Left cardiac atrium (tissue), 4 donors: ENCODE measurements at regions not wholly inside any gene's neighbourhood (a gene's known extent, or its start where the extent isn't known, plus 50 kb on each side); places are given as distances from the start of the nearest gene placed in this dataset.

Source experiments
- ATAC-seq, 2 donors: fragments of 200-7000 bp; cut with Tn5 transposase; one replicate each; pipeline ENCODE4 v1.9.1; 2020; ENCODE audit warnings: mild to moderate bottlenecking in 2 of 2, moderate library complexity in 2 of 2
- DNase-seq: peaks from one replicate; pipeline ENCODE4 v3.0.0-alpha.2; 2020
- intact Hi-C, 2 donors: fragments of 100-400 bp; cut with DNase I; formaldehyde crosslinking; loops; one replicate each; pipeline versions ENCODE4 v1.14.1 to v1.15.1; 2022 to 2023
- donor health status: DM: no; HTN: yes; CAD: no.
- donor health status: DM: no; HTN: yes; CAD: no; lungs with severe emphysema.
- donor health status: DM: yes; HTN: yes; CAD: no.
- donor health status: Dilated cardiomyopathy.

DNA sequence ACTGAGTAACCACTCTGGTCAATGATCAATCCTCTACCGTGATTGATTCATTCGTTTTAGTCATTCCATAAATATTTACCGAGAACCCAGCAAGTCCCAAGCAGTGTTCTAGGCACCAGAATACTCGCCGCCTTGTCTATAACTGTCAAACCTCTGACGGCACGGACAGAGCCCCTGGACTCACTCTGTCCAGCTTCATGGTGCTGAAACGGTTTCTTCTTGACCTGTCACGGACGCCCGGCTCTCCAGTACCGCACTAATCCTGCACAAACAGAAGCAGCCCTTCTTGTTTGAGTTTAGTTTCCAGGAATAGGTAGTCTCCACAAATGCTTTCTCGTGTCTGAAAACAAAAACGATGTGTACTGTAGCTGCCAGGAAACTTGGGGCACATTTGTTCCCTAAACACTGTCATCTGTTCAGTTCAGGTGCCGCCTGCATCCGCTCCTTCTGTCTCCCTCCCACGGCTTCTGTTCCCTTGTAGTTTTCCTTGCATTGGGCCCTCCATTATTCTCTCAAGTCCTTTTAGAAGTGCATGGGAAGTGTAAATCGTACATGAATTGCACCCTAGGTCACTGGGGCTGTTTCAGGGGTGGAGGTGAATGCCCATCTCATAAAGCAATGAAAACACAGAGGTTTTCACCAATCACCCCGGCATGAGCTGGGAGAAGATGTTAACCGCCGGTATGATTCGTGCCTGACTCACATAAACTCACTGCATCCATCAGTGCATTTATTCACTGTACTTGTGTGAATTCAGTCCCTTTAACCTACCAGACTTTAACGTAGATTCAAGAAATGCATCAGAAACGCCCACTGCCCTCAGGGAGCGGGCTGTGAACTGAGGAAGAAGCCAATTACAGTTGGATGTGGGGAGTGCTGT is 209.3 kb upstream of the CDH4 start:
- no peak for ATAC-seq
- DNase-seq = no peak
- intact Hi-C loops = no loop called here

DNA sequence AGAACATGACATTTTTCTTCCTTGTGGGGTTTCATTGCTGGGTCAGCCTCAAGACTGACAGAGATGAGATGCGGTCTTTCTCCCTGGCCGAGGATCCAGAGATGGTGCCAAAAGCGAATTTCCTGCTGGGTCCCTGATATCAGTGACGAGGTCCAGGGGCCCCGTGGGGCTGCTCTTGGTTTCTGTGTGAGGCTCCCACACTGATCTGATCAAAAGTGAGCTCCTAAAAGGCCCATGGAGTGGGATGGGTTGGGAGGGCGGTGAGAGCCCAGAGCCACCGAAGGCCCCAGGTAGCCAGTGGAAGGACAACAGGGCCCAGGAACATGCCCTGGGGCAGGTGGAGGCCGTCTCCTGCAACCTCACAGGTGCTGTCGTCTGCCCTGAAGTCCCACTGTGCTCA is 208.4 kb upstream of the CDH4 start:
- ATAC-seq (no peak), DNase-seq (no peak)
- intact Hi-C loops = no loop called here

DNA sequence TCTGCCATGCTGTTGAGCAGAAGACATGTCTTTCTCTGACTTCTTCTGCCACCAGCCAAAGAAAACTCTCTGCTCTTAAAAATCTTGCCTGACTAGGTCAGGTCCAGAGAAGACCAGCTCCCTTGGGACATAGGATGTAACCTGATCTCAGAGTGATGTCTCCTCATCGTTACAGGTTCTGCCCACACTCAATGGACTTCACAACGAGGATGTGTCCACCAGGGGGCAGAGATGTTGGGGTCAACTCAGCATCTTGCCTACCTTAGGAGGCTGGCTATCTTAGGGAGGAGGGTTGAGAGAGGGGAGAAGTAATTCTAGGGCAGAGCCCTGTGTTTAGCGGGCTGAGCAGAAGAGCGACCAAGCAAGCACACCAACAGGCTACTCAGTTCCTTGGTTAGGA is 207.6 kb upstream of the CDH4 start:
- DNase-seq (no peak), ATAC-seq (no peak)
- intact Hi-C loops = no loop called here

DNA sequence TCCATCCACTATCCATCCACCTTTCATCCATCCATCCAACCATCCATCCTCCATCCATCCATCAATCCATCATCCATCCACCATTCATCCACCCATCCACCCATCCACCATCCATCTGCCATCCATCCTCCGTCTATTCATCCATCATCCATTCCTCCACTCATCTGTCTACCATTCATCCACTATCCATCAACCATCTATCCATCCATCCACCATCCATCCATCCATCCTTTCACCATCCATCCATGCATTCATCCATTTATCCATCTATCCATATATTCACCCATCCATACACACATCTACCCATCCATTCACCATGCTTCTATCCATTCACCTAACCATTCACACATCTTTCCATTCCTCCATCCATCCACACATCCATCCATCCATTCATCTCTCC is 207.0 kb upstream of the CDH4 start:
- ATAC-seq = no peak
- DNase-seq = no peak
- intact Hi-C loops = no loop called here

DNA sequence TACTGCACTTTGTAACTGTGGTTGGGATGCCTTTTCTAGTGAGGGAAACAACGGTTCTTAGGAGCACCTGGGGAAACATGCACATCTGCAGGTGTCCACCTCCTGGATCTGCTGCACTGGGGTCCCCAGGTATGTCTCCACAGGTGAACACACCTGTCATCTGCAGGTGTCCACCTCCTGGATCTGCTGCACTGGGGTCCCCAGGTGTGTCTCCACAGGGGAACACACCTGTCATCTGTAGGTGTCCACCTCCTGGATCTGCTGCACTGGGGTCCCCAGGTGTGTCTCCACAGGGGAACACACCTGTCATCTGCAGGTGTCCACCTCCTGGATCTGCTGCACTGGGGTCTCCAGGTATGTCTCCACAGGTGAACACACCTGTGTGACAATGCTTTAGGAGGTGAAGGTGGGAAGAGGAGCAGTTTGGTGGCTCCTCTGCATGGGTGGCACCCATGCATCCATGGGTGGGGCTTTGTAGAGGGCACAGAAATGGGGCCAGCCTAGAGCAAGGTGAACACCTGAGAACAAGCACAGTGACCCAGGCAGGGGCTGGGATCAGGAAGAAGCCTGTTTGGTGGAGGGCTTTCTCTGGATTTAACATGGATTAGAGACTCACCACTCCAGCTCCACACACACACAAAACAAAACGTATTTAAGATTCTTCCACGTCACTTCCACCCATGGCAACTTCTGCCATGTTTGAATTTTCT is 206.0 kb upstream of the CDH4 start:
- intact Hi-C loops = no loop called here
- DNase-seq (peak; percentile 28), ATAC-seq (no peak)

DNA sequence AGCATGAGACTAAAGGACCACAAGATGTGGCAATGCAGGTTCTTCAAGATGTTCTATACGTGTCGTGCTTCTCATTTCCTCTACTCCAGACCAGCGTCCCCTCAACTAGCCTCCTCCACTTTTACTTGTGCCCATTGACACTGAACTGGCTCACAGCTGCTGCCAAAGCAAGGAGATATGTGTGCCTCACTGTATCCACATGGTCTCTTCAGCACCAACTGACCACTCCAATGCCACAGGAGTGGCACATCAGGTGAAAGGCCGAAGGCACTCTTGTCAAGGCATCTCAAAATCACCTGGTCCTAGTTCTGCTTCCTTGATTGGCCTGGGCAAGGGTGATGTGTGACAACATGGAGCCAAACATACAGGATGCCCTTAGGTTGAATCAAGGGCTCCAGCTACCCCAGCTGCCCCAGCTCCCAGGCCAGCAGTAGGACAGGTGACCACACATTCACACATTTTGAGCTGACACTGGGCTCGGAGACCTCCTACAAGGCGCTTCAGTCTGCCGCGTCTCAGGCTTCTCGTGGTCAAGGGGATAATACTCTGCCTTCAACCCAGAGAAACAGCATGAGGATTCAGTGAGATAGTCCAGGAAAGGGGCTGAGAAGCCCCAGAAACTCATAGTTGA is 205.2 kb upstream of the CDH4 start:
- intact Hi-C loops = no loop called here
- no peak for DNase-seq
- ATAC-seq = no peak

DNA sequence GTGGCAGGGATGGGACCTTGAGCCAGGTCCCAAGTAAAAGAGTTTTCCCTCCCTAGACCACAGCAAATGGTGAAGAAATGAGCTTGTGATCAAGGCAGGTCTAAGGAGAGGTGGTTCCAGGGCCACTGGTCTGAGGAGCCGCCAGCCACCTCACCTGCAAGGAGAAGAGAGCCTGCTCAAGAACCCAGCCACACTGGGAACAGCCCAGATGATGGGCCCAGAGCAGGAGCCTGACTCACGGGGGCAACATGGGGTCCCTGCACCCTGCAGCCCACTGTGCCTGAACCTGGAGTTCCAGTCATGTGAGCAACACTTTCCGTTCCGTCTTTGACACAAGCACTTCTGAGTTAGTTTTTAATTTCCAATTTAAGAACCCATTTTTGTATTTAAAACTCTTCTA is 204.5 kb upstream of the CDH4 start:
- intact Hi-C loops = no loop called here
- ATAC-seq = no peak
- no peak for DNase-seq

DNA sequence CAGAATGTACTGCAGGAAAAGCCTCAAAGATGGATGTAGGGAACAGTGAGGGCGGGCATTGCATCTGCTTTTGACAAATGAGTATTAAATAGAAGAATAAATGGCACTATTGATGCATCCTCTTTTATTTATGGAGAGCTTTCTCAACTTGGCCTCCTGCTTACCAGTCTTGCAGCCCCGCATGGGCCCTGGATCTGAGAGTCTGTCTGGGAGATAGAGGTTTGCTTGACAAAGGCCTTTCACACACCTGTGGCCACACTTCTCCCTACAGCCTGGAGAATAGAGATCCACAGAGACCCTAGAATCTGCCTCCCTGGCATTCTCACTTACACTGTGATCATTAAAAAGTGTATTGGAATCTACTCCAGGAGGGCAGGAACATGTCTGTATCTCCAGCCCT is 203.8 kb upstream of the CDH4 start:
- no peak for DNase-seq
- ATAC-seq = no peak
- intact Hi-C loops = no loop called here

DNA sequence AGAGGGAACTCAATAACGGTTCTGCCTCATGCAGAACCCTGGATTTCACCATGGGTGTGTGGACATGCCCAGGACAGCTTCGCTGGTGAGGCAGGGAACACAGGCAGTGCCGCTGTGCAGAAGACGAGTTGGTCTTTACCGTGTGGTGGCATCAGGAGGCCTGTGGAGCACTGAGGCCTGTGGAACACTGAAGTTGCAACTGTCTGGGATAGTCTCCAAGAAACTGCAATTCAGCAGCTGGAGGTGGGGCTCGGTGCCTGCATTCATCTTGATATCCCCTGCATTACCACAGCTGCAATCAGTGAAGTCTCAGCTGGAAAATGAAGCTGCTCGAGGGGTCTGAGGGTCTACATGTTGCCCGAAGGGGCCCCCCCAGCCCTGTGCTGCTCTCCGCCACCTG is 202.4 kb upstream of the CDH4 start:
- no peak for ATAC-seq
- intact Hi-C loops = no loop called here

DNA sequence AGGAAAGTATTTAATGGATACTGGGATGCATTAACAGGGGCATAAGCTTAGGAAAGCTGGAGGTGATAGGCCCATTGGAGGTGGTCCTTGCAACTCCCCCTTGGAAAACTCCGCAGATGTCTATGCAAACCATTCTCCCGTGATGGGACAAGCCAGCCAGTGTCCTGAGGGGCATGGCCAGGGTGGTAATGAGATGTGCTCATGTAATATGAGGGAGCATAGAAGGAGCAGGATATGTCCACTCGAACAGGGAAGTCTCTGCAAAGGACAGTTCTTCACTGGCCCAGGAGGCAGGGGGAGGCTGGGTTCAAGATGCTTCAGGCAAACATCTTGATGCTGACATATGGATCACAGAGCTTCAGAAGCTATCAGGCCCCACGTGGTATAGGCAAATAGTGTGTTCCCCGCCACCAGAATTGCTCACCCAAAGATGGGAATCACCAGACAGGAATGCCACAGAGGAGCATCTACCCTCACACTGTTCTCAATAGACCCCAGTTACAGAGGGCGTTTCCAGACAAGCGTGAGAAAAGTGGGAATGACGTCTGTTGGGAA is 201.6 kb upstream of the CDH4 start:
- no peak for DNase-seq
- intact Hi-C loops = no loop called here
- no peak for ATAC-seq

More for the DNA sequence above, 202.4 kb upstream of the CDH4 start:
- DNase-seq = no peak

DNA sequence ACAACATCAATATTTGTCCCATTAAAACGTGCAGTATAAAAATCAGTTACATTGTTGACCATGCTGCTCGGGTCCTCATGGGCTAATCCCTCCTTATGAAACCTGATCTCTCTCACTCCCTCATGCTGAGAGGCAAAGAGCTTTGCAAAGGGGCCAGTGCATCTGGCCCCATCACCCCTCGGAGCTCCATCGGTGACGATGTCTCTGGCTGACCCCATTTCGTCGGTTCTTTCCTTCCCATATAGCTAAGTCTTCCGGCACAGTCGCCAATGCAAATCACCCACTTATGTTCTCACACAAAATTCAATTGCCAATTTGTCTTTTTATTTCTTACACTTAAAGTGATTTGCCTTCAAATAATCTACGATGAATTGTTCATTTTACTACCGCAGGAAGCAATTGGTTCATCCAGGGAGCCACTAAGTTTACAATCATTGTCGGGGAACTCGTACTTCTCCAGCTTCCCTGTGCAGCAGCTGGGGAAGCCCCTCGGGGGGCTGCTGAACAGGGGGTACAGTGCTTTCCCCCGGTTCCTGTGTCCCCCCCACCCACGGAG is 199.8 kb upstream of the CDH4 start:
- ATAC-seq (no peak), DNase-seq (no peak)
- intact Hi-C loops = no loop called here

DNA sequence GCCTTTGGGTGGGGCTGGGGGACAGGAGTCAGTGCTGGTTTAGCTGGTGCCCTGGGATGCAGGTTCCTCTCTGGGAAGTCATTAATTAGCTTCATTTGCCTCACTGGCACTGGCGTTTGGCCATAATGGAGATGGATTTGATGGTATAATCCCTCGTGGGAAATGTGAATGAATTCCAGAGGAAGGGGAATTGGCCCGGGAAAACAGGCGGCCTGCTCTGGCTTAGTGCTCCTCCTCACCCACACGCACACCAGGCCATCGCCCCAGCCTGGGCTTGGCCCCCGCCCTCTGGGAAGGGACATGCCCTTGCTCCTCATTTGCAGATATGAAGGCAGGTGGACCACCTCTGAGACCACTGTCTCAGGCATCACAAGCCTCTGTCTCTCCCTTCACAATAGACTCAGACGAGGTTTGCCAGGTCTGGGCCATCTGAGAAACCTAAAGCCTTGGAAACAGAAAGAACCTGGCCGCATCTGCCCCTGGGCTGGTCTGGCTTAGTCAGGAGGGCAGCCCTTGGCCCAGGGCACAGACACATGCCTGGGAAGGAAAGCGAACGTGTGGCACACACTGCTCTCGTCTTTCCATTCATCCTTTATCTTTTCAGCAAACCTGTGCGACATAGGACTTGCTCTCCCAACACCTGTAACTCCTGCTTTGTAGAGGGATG is 199.2 kb upstream of the CDH4 start:
- DNase-seq (no peak), ATAC-seq (no peak)
- intact Hi-C loops = no loop called here

DNA sequence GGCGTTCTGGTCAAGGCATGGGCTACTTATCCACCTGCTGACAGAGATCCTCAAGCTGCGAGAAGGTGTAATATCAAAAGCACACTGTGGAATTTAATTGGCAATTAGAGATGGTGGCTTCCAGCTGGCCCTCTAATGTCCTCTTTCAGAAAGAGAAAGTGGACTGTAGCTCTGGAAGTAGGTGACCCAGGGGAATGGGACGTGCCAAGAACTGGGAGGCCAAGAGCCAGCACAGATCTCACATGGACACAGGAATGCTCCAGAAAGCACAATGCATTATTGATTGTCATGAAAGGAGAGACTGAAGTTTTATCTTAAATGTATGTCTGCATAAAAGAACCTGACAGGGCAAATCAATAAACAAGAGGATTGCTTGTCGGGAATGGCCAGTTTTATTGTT is 198.6 kb upstream of the CDH4 start:
- intact Hi-C loops = no loop called here
- ATAC-seq (no peak), DNase-seq (no peak)

DNA sequence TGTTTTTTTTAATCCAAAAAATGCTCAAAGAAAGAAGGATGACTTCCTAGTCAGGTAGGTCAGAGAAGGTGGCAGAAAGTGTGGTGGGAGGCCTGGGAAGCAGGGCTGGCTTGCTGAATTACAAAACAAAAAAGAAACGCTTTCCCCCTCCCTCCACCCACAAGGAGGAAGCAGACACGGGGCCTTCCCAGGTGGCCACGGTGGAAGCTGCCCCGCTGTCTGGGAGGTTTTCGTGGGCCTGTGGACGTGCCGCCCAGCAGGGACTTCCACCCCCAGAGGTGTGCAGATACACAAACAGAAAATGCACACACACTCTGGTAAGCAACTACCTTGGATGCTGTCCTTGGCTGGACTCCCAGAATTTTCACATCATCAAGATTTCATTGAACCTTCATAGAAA is 198.2 kb upstream of the CDH4 start:
- ATAC-seq (no peak), DNase-seq (no peak)
- intact Hi-C loops = no loop called here

DNA sequence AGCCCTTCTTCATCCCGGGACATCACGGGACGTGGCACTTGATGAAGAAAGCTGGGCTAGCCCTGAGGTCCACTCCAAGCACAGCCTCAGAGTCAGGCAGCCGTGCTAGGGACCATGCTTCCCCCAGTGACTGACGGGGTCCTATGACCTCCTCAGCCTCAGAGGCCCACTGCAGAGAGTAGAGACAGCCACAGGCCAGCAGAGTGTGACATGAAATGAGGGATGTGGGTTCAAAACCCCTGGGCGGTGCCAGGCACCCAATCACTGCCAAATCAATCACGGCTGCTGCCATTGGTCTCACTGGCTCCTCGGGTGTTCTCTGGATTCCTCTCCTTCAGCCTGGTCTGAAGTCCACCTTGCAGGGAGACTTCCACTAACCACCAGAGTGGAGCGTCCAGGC is 197.7 kb upstream of the CDH4 start:
- DNase-seq = no peak
- intact Hi-C loops = no loop called here

DNA sequence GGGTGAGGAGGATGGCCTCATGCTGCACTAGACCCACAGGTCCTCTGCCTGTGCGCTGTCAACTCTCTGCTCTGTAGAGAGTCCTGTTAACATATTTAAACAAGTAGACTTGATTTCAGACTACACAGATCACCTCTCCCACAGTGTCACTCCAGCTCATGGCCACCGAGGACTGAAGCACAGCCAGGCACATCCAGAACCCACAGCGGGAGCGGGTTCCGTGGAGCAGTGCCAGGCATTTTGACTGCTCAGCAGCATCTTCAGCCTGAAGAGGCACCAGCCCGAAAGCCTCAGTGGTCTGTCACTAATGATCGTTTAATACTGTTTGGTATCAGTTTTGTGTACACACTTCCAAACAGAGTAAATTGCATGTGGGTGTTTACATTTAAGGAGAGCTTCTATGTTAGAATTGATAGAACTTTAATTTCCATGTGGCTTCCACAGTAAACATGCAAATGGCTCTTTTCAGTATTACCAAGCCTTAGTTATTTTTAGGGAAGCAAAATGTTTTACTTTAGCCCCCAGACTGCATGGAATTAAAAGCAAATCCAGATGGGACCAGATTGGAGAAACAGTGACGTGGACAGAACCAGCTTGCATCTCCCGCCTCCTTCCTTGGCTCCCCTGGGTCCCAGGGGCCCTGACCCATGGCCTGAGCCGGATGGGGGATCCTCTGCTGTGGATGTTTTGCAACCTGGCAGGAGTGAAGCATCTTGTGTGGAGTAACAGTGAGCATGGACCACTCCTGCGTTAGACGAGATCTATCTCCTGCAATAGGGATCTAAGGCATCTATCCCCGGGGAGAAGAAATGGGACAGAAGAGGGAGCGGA is 196.7 kb upstream of the CDH4 start:
- DNase-seq (no peak), ATAC-seq (no peak)
- intact Hi-C loops = no loop called here

More for the DNA sequence above, 197.7 kb upstream of the CDH4 start:
- ATAC-seq = no peak

DNA sequence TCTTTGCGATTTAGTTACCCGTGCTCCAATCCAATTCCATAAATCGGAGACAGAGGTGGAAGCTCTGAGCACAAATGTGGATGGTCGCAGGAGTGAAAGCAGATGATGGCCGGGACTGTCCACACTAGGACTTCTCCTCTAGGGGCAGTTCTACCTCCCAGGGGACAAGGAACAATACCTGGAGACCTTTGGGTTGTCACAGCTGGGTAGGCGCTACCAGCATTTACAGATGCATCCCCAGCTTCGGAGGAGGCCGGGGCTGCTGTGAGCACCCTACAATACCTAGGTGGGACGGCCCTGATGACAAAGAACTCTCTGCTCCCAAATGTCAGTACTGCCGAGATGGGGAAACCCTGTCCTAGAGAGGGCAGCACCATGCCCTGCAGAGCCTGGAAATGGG is 195.9 kb upstream of the CDH4 start:
- intact Hi-C loops = no loop called here
- ATAC-seq (no peak), DNase-seq (no peak)

DNA sequence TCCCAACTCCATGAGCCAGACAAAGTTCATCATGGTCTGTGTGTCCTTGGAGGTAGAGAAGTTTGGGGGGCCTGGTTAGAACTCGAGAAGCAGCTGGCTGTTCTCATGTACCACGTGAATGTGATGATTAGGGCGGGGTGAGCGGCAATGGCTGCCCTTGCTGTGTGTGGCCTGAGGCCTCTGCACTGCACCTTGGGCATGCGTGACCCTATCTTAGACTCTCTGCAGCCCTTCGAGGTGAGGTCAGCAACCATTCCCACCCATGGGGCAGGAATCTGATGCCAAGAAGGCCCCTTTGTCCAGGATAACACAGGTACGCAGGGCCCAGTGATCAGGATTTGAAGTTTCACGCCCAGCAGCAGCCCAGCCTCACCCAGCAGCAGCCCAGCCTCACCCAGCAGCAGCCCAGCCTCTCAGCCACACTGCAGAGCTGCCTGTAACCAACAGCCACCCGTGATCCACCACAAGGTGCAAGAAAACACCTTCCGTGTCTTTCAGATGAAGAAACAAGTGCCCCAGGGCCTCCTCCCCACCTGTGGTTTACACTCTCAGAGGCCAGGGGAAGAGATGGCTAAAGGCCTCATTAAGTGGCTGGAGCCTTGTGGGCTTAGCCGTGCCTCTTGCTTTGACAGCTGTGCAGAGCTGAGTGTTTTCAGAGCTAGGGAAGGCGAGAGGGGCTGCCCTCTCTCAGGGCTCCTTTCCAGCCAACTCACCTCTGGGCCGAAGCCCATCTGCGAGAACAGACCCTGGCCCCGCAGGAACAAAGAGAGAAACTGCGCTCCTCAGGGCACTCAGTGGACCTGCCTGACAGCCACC is 195.2 kb upstream of the CDH4 start:
- intact Hi-C loops = no loop called here
- ATAC-seq (no peak), DNase-seq (no peak)
